Hematopoietic multipotent progenitor cell treated with erythropoietin and hydrocortisone succinate and interleukin-3 and kit ligand, for 6 days (in vitro differentiated cells): ENCODE measurements at regions not wholly inside any gene's neighbourhood (a gene's known extent, or its start where the extent isn't known, plus 50 kb on each side); places are given as distances from the start of the nearest gene placed in this dataset.
A peak's percentile ranks its signal among the peaks of the same experiment; 100 is the strongest.
"Not testable (repeated sequence)": the region's sequence is repeated elsewhere in the genome, so short reads cannot be mapped to it uniquely, and the experiment has no call there.

ENCODE experiments used
- DNase-seq: peaks from one replicate; pipeline ENCODE4 v3.0.0-alpha.2; 2015

GRCh38 chr6:795046-795685 lies 102.2 kb upstream of the EXOC2 start:
- DNase-seq, result no peak

GRCh38 chr6:793261-793660 lies 100.3 kb upstream of the EXOC2 start:
- no peak for DNase-seq

- no peak for DNase-seq
These were observed 99.7 kb upstream of the EXOC2 start for GRCh38 chr6:792662-793061.

GRCh38 chr6:788058-788457 lies 95.1 kb upstream of the EXOC2 start:
- DNase-seq, result peak; percentile 6

GRCh38 chr6:786946-787763 lies 94.2 kb upstream of the EXOC2 start:
- DNase-seq, result peak; percentile 39

GRCh38 chr6:783966-784735 lies 91.2 kb upstream of the EXOC2 start:
- DNase-seq, result no peak

GRCh38 chr6:782141-782540 lies 89.2 kb upstream of the EXOC2 start:
- DNase-seq, result no peak

GRCh38 chr6:781350-781961 lies 88.5 kb upstream of the EXOC2 start:
- DNase-seq, result no peak

GRCh38 chr6:780706-781105 lies 87.8 kb upstream of the EXOC2 start:
- no peak for DNase-seq

- no peak for DNase-seq
These were observed 84.0 kb upstream of the EXOC2 start for GRCh38 chr6:776951-777350.

- DNase-seq, result no peak
These were observed 83.6 kb upstream of the EXOC2 start for GRCh38 chr6:776528-776931.

- no peak for DNase-seq
These were observed 82.9 kb upstream of the EXOC2 start for GRCh38 chr6:775863-776262.

GRCh38 chr6:771683-772082 lies 78.7 kb upstream of the EXOC2 start:
- DNase-seq, result not testable (repeated sequence)

GRCh38 chr6:767755-768512 lies 75.0 kb upstream of the EXOC2 start:
- no peak for DNase-seq

GRCh38 chr6:766625-767024 lies 73.7 kb upstream of the EXOC2 start:
- DNase-seq, result no peak

GRCh38 chr6:761997-762396 lies 69.1 kb upstream of the EXOC2 start:
- DNase-seq, result no peak

- no peak for DNase-seq
These were observed 68.3 kb upstream of the EXOC2 start for GRCh38 chr6:760982-761955.

- DNase-seq, result no peak
These were observed 66.8 kb upstream of the EXOC2 start for GRCh38 chr6:759729-760128.

- no peak for DNase-seq
These were observed 63.3 kb upstream of the EXOC2 start for GRCh38 chr6:756224-756623.

GRCh38 chr6:754202-754601 lies 61.3 kb upstream of the EXOC2 start:
- no peak for DNase-seq

GRCh38 chr6:753486-753885 lies 60.5 kb upstream of the EXOC2 start:
- no peak for DNase-seq
